ENCODE measurements at regions not wholly inside any gene's neighbourhood (a gene's known extent, or its start where the extent isn't known, plus 50 kb on each side); places are given as distances from the start of the nearest gene placed in this dataset.
"Not testable (repeated sequence)": the region's sequence is repeated elsewhere in the genome, so short reads cannot be mapped to it uniquely, and the experiment has no call there.

- Histone ChIP-seq H3K27ac (replicated peaks) (no peak overlapping the region), H3K27me3 (ENCODE audit: insufficient read depth, poor library complexity, severe bottlenecking) (no peaks in the 10 kb centered on the region), H3K4me3 (replicated peaks; ENCODE audit: insufficient read depth, low read length) (no peak overlapping the region)
- TF ChIP-seq SPI1 (IDR thresholded peaks at IDR 0.05; ENCODE audit: borderline replicate concordance, low read depth) (no peak), GABPA (IDR thresholded peaks at IDR 0.05; ENCODE audit: low read depth) (no peak), POLR2AphosphoS5 (IDR thresholded peaks at IDR 0.05; ENCODE audit: low read depth) (no peak), REST (IDR thresholded peaks at IDR 0.05; ENCODE audit: insufficient replicate concordance, low read depth) (no peak)
- TF ChIP-seq, protein P1, sequence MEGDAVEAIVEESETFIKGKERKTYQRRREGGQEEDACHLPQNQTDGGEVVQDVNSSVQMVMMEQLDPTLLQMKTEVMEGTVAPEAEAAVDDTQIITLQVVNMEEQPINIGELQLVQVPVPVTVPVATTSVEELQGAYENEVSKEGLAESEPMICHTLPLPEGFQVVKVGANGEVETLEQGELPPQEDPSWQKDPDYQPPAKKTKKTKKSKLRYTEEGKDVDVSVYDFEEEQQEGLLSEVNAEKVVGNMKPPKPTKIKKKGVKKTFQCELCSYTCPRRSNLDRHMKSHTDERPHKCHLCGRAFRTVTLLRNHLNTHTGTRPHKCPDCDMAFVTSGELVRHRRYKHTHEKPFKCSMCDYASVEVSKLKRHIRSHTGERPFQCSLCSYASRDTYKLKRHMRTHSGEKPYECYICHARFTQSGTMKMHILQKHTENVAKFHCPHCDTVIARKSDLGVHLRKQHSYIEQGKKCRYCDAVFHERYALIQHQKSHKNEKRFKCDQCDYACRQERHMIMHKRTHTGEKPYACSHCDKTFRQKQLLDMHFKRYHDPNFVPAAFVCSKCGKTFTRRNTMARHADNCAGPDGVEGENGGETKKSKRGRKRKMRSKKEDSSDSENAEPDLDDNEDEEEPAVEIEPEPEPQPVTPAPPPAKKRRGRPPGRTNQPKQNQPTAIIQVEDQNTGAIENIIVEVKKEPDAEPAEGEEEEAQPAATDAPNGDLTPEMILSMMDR (IDR thresholded peaks at IDR 0.05; ENCODE audit: insufficient read depth, low read length): no peak
- no peak for DNase-seq (ENCODE audit: low read depth in 1 of 2, low spot score in 1 of 2)
Observed at GRCh38 chrX:113389846-113390245, 549.2 kb upstream of the AMOT start.

DNA sequence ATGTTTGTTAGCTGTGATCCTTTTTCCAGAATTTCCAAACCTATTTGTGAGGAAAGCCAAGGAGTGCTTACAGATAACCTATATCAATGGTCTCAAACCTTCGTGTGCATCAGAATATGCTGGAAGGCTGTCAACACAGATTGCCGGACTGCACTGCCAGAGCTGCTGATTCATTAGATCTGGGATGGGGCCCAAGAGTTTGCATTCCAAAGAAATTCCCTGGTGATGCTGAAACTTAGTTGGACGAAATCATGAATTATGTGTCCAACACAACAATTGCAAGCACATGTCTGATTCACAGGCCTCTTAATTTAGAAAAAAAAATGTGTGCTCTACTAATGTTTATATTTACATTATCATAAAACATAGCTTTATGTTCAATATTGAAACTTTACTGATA is 544.0 kb upstream of the AMOT start:
- Histone ChIP-seq H3K27ac (replicated peaks) (no peak overlapping the region), H3K4me3 (replicated peaks; ENCODE audit: insufficient read depth, low read length) (no peak overlapping the region), H3K27me3 (ENCODE audit: insufficient read depth, poor library complexity, severe bottlenecking) (no peaks in the 10 kb centered on the region)
- TF ChIP-seq, protein P1 (IDR thresholded peaks at IDR 0.05; ENCODE audit: insufficient read depth, low read length): no peak
- TF ChIP-seq GABPA (IDR thresholded peaks at IDR 0.05; ENCODE audit: low read depth) (no peak), POLR2AphosphoS5 (IDR thresholded peaks at IDR 0.05; ENCODE audit: low read depth) (no peak), REST (IDR thresholded peaks at IDR 0.05; ENCODE audit: insufficient replicate concordance, low read depth) (no peak), SPI1 (IDR thresholded peaks at IDR 0.05; ENCODE audit: borderline replicate concordance, low read depth) (no peak)
- no peak for DNase-seq (ENCODE audit: low read depth in 1 of 2, low spot score in 1 of 2)

GRCh38 chrX:113373421-113373820 is 532.8 kb upstream of the AMOT start:
- H3K4me3 ChIP-seq (replicated peaks; ENCODE audit: insufficient read depth, low read length); DNase-seq (ENCODE audit: low read depth in 1 of 2, low spot score in 1 of 2); H3K27ac ChIP-seq (replicated peaks); H3K27me3 ChIP-seq (ENCODE audit: insufficient read depth, poor library complexity, severe bottlenecking): not testable (repeated sequence)

DNA sequence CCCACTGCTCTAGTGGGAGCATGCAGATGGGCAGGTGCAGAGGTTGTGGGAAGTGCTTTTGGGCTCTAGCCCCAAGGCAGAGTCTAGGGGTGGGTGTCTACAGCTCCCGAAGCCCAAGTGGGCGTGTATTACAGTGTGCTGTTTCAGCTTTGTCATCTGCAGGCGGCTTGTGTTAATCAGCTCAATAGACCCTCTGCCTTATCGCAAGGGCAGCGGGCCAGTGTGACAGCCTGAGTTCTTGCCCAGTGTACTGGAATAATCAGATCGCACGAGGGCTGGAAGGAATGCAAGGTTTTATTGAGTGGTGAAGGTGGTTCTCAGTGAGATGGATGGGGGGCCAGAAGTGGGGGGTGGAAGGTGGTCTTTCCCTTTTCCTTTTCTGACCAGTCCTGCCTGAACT is 529.4 kb upstream of the AMOT start:
- no peak overlapping the region for H3K4me3 ChIP-seq (replicated peaks; ENCODE audit: insufficient read depth, low read length)
- no peak for DNase-seq (ENCODE audit: low read depth in 1 of 2, low spot score in 1 of 2)
- no peaks in the 10 kb centered on the region for H3K27me3 ChIP-seq (ENCODE audit: insufficient read depth, poor library complexity, severe bottlenecking)
- H3K27ac ChIP-seq (replicated peaks): no peak overlapping the region
- TF ChIP-seq SPI1 (IDR thresholded peaks at IDR 0.05; ENCODE audit: borderline replicate concordance, low read depth) (no peak), GABPA (IDR thresholded peaks at IDR 0.05; ENCODE audit: low read depth) (no peak), REST (IDR thresholded peaks at IDR 0.05; ENCODE audit: insufficient replicate concordance, low read depth) (no peak), POLR2AphosphoS5 (IDR thresholded peaks at IDR 0.05; ENCODE audit: low read depth) (no peak)
- TF ChIP-seq, protein P1 (IDR thresholded peaks at IDR 0.05; ENCODE audit: insufficient read depth, low read length): no peak
